SIG-M5 treated with dmso at 0.1 percent for 504 hours (cell line): ENCODE measurements at regions not wholly inside any gene's neighbourhood (a gene's known extent, or its start where the extent isn't known, plus 50 kb on each side); places are given as distances from the start of the nearest gene placed in this dataset.
"Not testable (repeated sequence)": the region's sequence is repeated elsewhere in the genome, so short reads cannot be mapped to it uniquely, and the experiment has no call there.

Experiments used
- DNase-seq: peaks from one replicate; lab custom pipeline; 2025; ENCODE audit not compliant: unreplicated experiment; lab: John Stamatoyannopoulos, UW

DNA sequence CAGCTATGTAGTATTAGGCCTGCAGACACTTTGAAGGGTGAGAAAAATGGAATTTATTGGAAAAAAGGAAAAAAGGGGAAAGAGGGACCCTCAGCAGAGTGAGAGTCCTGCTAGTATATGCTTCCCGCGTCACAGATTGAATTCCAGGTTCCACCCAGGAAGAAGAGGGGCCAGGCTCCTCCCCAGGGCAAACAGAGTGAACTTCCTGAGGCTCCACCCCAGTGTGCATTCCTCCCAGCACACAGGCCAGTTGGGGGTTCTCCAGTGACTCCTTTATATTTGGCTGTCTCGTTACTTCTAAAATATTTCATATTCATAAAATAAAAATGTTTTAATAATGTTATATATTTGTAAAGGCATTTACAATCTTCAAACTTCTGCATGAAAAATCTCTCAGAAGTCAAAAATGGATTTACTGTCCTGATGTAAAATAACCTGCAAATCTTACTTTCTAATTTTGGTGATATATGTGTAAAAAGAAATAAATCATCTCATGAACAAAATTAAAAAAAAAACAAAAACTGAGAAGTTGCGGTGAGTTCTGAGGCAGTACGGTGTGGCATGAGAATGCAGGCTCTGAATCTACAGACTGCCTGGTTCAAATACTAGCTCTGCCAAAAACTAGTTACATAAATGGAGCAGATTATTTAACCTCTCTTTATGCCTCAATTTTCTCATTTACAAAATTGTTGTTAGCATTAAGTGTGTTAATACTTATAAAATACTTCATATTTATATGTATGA is 175.8 kb upstream of the P2RY1 start:
- DNase-seq: no peak

DNA sequence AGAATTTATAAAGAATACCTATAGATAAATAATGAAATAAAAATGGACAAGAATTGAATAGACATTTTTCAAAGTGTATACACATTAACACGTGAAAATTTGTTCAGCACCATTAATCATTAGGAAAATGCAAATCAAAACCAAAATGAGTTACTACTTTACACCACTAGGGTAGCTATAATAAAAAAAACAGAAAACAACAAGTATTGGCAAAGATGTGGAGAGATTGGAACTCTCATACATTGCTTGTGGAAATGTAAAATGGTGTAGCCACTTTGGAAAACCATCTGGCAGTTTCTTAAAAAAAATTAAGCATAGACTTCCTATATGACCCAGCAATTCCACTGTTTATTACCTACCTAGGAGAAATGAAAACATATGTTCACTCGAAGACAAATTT is 172.8 kb upstream of the P2RY1 start:
- no peak for DNase-seq

DNA sequence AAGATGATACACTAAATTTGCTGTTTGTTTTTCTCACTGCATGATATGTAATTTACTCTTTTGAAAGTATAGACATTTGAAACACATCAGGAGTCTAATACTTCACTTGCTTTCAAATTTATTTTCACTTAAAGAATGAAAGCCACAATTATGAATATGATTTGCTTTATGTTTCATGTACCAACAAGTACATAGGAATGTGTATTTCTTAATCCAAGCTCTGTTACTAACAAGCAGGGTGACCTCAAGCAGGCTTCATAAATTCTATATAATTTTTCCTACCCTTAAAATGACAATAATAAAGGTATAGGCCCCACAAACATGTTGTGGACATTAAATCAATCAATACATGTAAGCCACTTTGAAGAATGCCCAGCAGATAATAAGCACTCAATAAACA is 170.2 kb upstream of the P2RY1 start:
- no peak for DNase-seq

GRCh38 chr3:152667267-152667666 is 167.7 kb upstream of the P2RY1 start:
- no peak for DNase-seq

DNA sequence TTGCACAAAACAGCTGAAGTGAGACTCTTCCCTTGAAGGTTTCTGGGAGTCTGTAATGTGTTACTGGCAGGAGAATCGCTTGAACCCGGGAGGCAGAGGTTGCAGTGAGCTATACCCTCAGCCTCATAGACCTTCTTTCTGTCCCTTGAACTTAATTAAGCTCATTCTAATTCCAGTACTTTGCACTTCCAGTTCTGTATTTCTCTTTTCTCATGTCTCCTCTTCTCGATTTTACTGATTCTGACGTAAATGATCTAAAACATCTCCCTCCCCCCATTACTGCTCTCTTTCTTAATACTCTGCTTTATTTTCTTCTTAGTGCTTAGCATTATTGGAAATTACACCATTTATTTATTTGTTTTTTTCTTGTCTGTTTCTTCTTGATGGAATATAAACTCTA is 165.4 kb upstream of the P2RY1 start:
- no peak for DNase-seq

- DNase-seq: no peak
Observed at GRCh38 chr3:152671446-152672319, 163.2 kb upstream of the P2RY1 start.

DNA sequence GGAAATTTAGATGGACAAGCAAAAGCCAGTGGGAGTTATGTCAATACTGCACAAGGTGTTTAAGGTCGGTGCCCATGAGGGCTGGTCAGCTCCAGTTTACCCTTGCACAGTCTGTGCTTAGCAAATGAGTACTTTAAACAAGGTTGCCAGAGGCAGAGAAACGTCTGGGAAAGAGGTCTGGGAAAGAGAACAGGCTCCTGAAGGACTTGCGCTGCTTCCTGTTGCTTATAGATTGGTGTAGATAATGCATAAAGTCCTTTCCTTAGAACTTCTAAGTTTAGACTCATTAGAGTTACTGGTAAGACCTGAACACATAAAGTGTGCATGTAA is 162.6 kb upstream of the P2RY1 start:
- no peak for DNase-seq

DNA sequence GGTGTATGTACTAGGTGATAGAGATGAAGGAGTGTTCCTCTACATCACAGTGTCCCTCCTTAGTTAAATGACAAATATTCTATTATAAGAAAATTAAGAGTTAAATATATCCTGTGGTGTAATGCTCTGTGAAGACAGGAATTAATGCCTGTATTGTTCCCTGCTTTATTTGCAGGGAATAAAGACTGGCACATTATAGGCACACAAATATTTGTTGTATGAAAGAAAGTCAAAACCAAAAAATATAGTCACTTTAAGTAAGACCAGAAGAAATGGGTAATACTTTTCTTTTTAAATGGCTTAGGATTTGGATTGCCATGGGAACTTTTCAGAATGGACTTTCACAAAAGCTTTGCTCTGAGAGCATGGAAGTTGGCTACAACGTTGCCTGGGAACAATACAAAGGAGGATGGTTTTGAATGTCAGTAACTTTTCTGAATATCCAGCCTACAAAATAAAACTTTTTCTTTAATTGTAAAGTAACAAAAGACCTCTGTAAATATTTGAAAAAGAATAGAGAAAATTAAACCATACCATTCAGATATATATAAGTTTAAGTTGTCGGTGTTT is 158.0 kb upstream of the P2RY1 start:
- DNase-seq: no peak

GRCh38 chr3:152677491-152677890 is 157.4 kb upstream of the P2RY1 start:
- DNase-seq: no peak

- DNase-seq: no peak
Observed at GRCh38 chr3:152682477-152682876, 152.5 kb upstream of the P2RY1 start.

GRCh38 chr3:152683521-152683999 is 151.4 kb upstream of the P2RY1 start:
- no peak for DNase-seq

DNA sequence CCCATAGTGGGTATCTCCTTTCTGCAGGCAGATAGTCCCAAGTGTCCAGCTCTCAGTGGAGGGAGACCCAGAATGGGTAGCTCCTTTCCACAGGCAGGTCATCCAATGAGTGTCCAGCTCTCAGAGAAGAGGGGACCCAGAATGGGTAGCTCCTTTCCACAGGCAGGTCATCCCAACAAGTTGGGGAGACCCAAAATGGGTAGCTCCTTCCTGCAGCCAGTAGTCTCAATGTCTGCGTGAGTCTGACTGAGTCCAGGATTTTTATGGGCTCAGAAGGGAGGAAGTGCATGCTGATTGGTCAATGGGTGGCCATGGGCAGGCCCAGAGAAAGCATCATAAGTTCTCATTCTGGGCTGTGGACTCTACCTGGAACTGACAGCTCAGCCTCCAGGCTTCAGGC is 150.7 kb upstream of the P2RY1 start:
- no peak for DNase-seq

- DNase-seq: no peak
Observed at GRCh38 chr3:152688313-152688712, 146.6 kb upstream of the P2RY1 start.

DNA sequence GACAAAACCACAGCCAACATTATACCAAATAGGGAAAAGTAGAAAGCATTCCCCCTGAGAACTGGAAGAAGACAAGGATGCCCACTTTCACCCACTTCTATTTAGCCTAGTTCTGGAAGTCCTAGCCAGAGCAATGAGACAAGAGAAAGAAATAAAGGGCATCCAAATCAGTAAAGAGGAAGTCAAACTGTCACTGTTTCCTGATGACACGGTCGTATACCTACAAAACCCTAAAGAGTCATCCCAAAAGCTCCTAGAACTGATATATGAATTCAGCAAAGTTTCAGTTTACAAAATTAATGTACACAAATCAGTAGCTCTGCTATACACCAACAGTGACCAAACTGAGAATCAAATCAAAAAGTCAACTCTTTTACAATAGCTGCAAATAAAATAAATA is 142.6 kb upstream of the P2RY1 start:
- DNase-seq: not testable (repeated sequence)

GRCh38 chr3:152693521-152694250 is 141.2 kb upstream of the P2RY1 start:
- not testable (repeated sequence) for DNase-seq

DNA sequence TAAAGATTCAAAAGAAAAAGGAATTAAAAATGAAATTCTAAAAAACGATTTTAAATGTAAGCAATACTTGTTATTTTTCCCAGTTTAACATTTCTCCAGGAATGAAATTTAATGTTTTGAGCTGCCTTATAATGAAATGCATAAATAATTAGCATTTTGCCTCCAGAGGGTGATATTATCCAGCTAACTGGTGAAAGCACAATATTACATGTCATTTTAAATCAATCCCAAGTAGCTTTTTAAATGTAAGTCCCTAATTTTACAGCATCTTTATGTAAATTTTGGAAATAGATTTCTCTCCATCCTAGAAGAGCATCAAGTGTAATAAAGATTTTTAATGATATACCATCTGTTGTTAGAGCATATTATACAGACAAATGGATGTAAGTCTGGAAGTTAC is 139.1 kb upstream of the P2RY1 start:
- DNase-seq: no peak

DNA sequence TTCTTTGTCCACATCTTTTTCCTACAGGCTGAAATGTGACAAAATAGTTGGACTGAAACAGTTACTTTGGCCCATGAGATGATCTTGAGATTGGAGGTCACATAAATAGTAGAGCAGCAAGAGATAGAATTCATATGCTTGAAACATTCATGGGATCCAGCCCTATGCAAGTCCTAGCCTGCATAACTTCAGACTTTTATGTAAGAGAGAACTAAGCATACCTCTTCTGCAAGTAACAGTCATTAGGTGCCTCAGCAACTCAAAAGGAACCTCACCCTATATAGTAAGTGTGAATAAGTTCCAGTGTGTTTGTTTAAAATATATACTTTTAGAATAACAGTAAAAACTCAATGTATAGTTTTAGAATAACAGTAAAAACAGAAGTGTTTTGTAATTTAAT is 138.0 kb upstream of the P2RY1 start:
- DNase-seq: no peak

DNA sequence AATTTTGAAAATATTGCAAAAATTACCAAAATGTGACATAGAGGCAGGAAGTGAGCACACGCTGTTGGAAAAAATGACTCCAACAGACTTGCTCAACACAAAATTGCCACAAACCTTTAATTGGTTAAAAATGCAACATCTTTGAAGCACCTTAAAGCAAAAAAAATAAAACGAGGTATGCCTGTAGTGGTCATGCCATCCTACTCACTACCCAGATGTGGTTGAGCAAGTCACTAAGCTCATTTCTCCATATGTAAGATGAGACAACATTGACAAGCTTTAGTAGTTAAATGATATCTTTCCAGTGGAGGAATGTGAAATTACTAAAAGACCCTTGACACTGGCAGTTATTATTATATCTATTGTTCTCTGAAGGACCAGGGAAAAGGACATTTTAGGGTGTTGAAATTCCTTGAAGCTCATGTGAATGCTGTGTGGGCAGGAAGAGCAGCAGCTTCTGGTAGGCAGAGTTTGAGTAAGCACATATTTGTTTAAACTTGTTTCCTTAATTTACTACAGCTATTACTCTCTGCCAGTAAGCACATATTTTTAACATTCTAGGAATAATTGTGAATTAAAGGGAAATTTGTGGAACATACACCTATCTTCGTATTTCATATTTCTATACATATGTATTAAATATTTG is 131.6 kb upstream of the P2RY1 start:
- DNase-seq: no peak

GRCh38 chr3:152706991-152707713 is 127.8 kb upstream of the P2RY1 start:
- no peak for DNase-seq

- DNase-seq: no peak
Observed at GRCh38 chr3:152709659-152710058, 125.3 kb upstream of the P2RY1 start.
